Stimulated activated CD8-positive, alpha-beta memory T cell treated with anti-CD3 and anti-CD28 coated beads, Interleukin-15, amount 100 ng/mL, for 4 hours (primary cell): ENCODE measurements at regions not wholly inside any gene's neighbourhood (a gene's known extent, or its start where the extent isn't known, plus 50 kb on each side); places are given as distances from the start of the nearest gene placed in this dataset.

Experiments used
- DNase-seq, 2 donors: peaks; one replicate each; pipeline ENCODE4 v3.0.0-alpha.2; 2020; ENCODE audit warnings: low read depth in 2 of 2

GRCh38 chr5:165076686-165077085 is 1571.3 kb downstream of the MAT2B start:
- DNase-seq: no peak

GRCh38 chr5:165079389-165079788 is 1574.0 kb downstream of the MAT2B start:
- no peak for DNase-seq

GRCh38 chr5:165083394-165083793 is 1578.0 kb downstream of the MAT2B start:
- DNase-seq: no peak

- DNase-seq: no peak
These were observed 1581.0 kb downstream of the MAT2B start for GRCh38 chr5:165086465-165086864.

GRCh38 chr5:165094782-165095181 is 1589.4 kb downstream of the MAT2B start:
- no peak for DNase-seq

GRCh38 chr5:165101709-165102108 is 1596.3 kb downstream of the MAT2B start:
- no peak for DNase-seq

- DNase-seq: no peak
These were observed 1599.2 kb downstream of the MAT2B start for GRCh38 chr5:165104611-165105010.

GRCh38 chr5:165108809-165109208 is 1603.4 kb downstream of the MAT2B start:
- DNase-seq: no peak

GRCh38 chr5:165119175-165119574 is 1613.8 kb downstream of the MAT2B start:
- DNase-seq: no peak

- no peak for DNase-seq
These were observed 1621.2 kb downstream of the MAT2B start for GRCh38 chr5:165126598-165126997.

- no peak for DNase-seq
These were observed 1622.5 kb downstream of the MAT2B start for GRCh38 chr5:165127941-165128340.

GRCh38 chr5:165130656-165131055 is 1625.2 kb downstream of the MAT2B start:
- DNase-seq: no peak

GRCh38 chr5:165134155-165134554 is 1628.7 kb downstream of the MAT2B start:
- DNase-seq: no peak

- no peak for DNase-seq
These were observed 1630.1 kb downstream of the MAT2B start for GRCh38 chr5:165135565-165135964.

- no peak for DNase-seq
These were observed 1632.3 kb downstream of the MAT2B start for GRCh38 chr5:165137701-165138100.

- DNase-seq: no peak
These were observed 1632.8 kb downstream of the MAT2B start for GRCh38 chr5:165138236-165138635.

- no peak for DNase-seq
These were observed 1633.8 kb downstream of the MAT2B start for GRCh38 chr5:165139262-165139661.

- DNase-seq: no peak
These were observed 1634.3 kb downstream of the MAT2B start for GRCh38 chr5:165139721-165140120.

GRCh38 chr5:165143741-165144140 is 1638.3 kb downstream of the MAT2B start:
- DNase-seq: no peak

GRCh38 chr5:165149431-165149830 is 1644.0 kb downstream of the MAT2B start:
- no peak for DNase-seq

GRCh38 chr5:165152058-165152457 is 1646.6 kb downstream of the MAT2B start:
- DNase-seq: no peak

- no peak for DNase-seq
These were observed 1651.8 kb downstream of the MAT2B start for GRCh38 chr5:165157219-165157618.

- DNase-seq: no peak
These were observed 1655.8 kb downstream of the MAT2B start for GRCh38 chr5:165161204-165161603.

- no peak for DNase-seq
These were observed 1658.4 kb downstream of the MAT2B start for GRCh38 chr5:165163861-165164260.

GRCh38 chr5:165173651-165174050 is 1668.2 kb downstream of the MAT2B start:
- no peak for DNase-seq
